Endothelial cell (in vitro differentiated cells): ENCODE measurements at regions not wholly inside any gene's neighbourhood (a gene's known extent, or its start where the extent isn't known, plus 50 kb on each side); places are given as distances from the start of the nearest gene placed in this dataset.

ENCODE experiments used
- DNase-seq: peaks from one replicate; pipeline ENCODE4 v3.0.0; 2021; ENCODE audit warnings: low spot score
- H3K27ac Mint-ChIP-seq: one replicate; pipeline ENCODE4 v1.8.0; 2021; ENCODE audit warnings: mixed read lengths, inconsistent platforms; ENCODE audit not compliant: unreplicated experiment
- H3K27me3 Mint-ChIP-seq: one replicate; pipeline ENCODE4 v1.8.0; 2021; ENCODE audit warnings: mild to moderate bottlenecking, moderate library complexity, mixed read lengths, inconsistent platforms; ENCODE audit not compliant: unreplicated experiment
- H3K36me3 Mint-ChIP-seq: one replicate; pipeline ENCODE4 v1.8.0; 2021; ENCODE audit warnings: mild to moderate bottlenecking, low read depth, mixed read lengths, inconsistent platforms; ENCODE audit not compliant: unreplicated experiment
- H3K4me1 Mint-ChIP-seq: one replicate; pipeline ENCODE4 v1.8.0; 2021; ENCODE audit warnings: mild to moderate bottlenecking, mixed read lengths, inconsistent platforms; ENCODE audit not compliant: unreplicated experiment
- H3K4me3 Mint-ChIP-seq: one replicate; pipeline ENCODE4 v1.8.0; 2021; ENCODE audit warnings: mild to moderate bottlenecking, mixed read lengths, inconsistent platforms; ENCODE audit not compliant: unreplicated experiment
- H3K9me3 Mint-ChIP-seq: one replicate; pipeline ENCODE4 v1.8.0; 2021; ENCODE audit warnings: mixed read lengths, inconsistent platforms; ENCODE audit not compliant: unreplicated experiment
- CTCF ChIP-seq: fragments of 200-600 bp; sonication (generic); IDR thresholded peaks from one replicate; pipeline ENCODE4 v1.5.0; 2021; ENCODE audit warnings: antibody characterized with exemption; ENCODE audit not compliant: unreplicated experiment

GRCh38 chr7:13028825-13029099 lies 341.3 kb downstream of the ARL4A start:
- no peaks in the 10 kb centered on the region for H3K4me1 Mint-ChIP-seq
- TF ChIP-seq CTCF, result no peak
- peaks cover 1% of the 10 kb centered on the region for H3K27me3 Mint-ChIP-seq
- no peaks in the 10 kb centered on the region for H3K36me3 Mint-ChIP-seq
- no peak overlapping the region for H3K4me3 Mint-ChIP-seq
- DNase-seq, result no peak
- no peaks in the 10 kb centered on the region for H3K9me3 Mint-ChIP-seq
- no peak overlapping the region for H3K27ac Mint-ChIP-seq

- H3K4me3 Mint-ChIP-seq, result no peak overlapping the region
Observed at GRCh38 chr7:13031468-13031867, 344.0 kb downstream of the ARL4A start.

GRCh38 chr7:13032084-13032483 lies 344.7 kb downstream of the ARL4A start:
- no peak overlapping the region for H3K4me3 Mint-ChIP-seq
- no peak for TF ChIP-seq CTCF
- H3K4me1 Mint-ChIP-seq, result no peaks in the 10 kb centered on the region
- peaks cover 1% of the 10 kb centered on the region for H3K27me3 Mint-ChIP-seq
- H3K9me3 Mint-ChIP-seq, result no peaks in the 10 kb centered on the region
- no peak overlapping the region for H3K27ac Mint-ChIP-seq
- H3K36me3 Mint-ChIP-seq, result no peaks in the 10 kb centered on the region
- no peak for DNase-seq

More at GRCh38 chr7:13031468-13031867, 344.0 kb downstream of the ARL4A start:
- H3K4me1 Mint-ChIP-seq, result no peaks in the 10 kb centered on the region
- peaks cover 1% of the 10 kb centered on the region for H3K27me3 Mint-ChIP-seq
- TF ChIP-seq CTCF, result no peak
- no peaks in the 10 kb centered on the region for H3K36me3 Mint-ChIP-seq
- H3K9me3 Mint-ChIP-seq, result no peaks in the 10 kb centered on the region
- no peak overlapping the region for H3K27ac Mint-ChIP-seq
- no peak for DNase-seq

GRCh38 chr7:13032576-13032975 lies 345.1 kb downstream of the ARL4A start:
- no peaks in the 10 kb centered on the region for H3K36me3 Mint-ChIP-seq
- H3K27ac Mint-ChIP-seq, result no peak overlapping the region
- H3K4me1 Mint-ChIP-seq, result no peaks in the 10 kb centered on the region
- no peak overlapping the region for H3K4me3 Mint-ChIP-seq
- no peaks in the 10 kb centered on the region for H3K9me3 Mint-ChIP-seq
- DNase-seq, result no peak
- no peak for TF ChIP-seq CTCF
- H3K27me3 Mint-ChIP-seq, result peaks cover 1% of the 10 kb centered on the region

GRCh38 chr7:13034693-13035092 lies 347.3 kb downstream of the ARL4A start:
- DNase-seq, result no peak

More at GRCh38 chr7:13034693-13035092, 347.3 kb downstream of the ARL4A start:
- H3K27me3 Mint-ChIP-seq, result peaks cover 4% of the 10 kb centered on the region
- H3K4me1 Mint-ChIP-seq, result no peaks in the 10 kb centered on the region
- H3K9me3 Mint-ChIP-seq, result no peaks in the 10 kb centered on the region
- no peaks in the 10 kb centered on the region for H3K36me3 Mint-ChIP-seq
- H3K4me3 Mint-ChIP-seq, result no peak overlapping the region
- H3K27ac Mint-ChIP-seq, result no peak overlapping the region
- no peak for TF ChIP-seq CTCF
